IMR-90 (cell line): ENCODE measurements at regions not wholly inside any gene's neighbourhood (a gene's known extent, or its start where the extent isn't known, plus 50 kb on each side); places are given as distances from the start of the nearest gene placed in this dataset.

Experiments used
- ATAC-seq: fragments of 200-7000 bp; cut with Tn5 transposase; 2 replicates; pipeline ENCODE4 v1.9.1; 2020; ENCODE audit warnings: low read depth, mild to moderate bottlenecking, moderate library complexity
- BruUV-seq: library from RNA; stranded (reverse); fragments of 400-500 nt; replicated peaks from 2 replicates; lab custom pipeline; 2021; lab: Mats Ljungman, UMichigan
- CTCF ChIA-PET: fragments of 300-600 bp; formaldehyde crosslinking; extraction: SDS; loops from one replicate; lab custom pipeline; 2021; ENCODE audit warnings: antibody characterized with exemption; lab: Yijun Ruan, JAX
- POLR2A ChIA-PET: fragments of 300-600 bp; sonication (Branson Sonifier 250); formaldehyde crosslinking; loops from one replicate; lab custom pipeline; 2022; ENCODE audit warnings: antibody characterized with exemption; ENCODE audit not compliant: unreplicated experiment; lab: Charles Lee
- DNase-seq: peaks from one replicate; pipeline ENCODE4 v3.0.0; 2013
- H2AFZ ChIP-seq: replicated peaks from 2 replicates; pipeline ENCODE3; 2013; ENCODE audit warnings: low read length, mild to moderate bottlenecking; ENCODE audit not compliant: poor library complexity
- H2AK5ac ChIP-seq: 2 replicates; pipeline ENCODE4 v1.6.1; 2013; ENCODE audit warnings: low read depth, low read length, inconsistent platforms
- H2AK9ac ChIP-seq: replicated peaks from 2 replicates; pipeline ENCODE3; 2013; ENCODE audit warnings: mild to moderate bottlenecking, low read depth, low read length, moderate library complexity; ENCODE audit not compliant: poor library complexity
- H2BK120ac ChIP-seq: 2 replicates; pipeline ENCODE4 v1.6.1; 2013; ENCODE audit warnings: low read depth, low read length, inconsistent platforms
- H2BK15ac ChIP-seq: 3 replicates; pipeline ENCODE4 v1.6.1; 2013; ENCODE audit warnings: low read depth, low read length, inconsistent platforms
- H2BK20ac ChIP-seq: 2 replicates; pipeline ENCODE4 v1.6.1; 2013; ENCODE audit warnings: low read depth, mild to moderate bottlenecking, inconsistent platforms, low read length, moderate library complexity
- H2BK5ac ChIP-seq: 2 replicates; pipeline ENCODE4 v1.6.1; 2013; ENCODE audit warnings: mild to moderate bottlenecking, low read depth, low read length, inconsistent platforms; ENCODE audit not compliant: poor library complexity, severe bottlenecking
- H3K14ac ChIP-seq: replicated peaks from 2 replicates; pipeline ENCODE4 v1.6.1; 2013; ENCODE audit warnings: low read depth, low read length, inconsistent platforms
- H3K18ac ChIP-seq: 2 replicates; pipeline ENCODE4 v1.6.1; 2013; ENCODE audit warnings: low read depth, low read length, control low read depth
- H3K23ac ChIP-seq: 2 replicates; pipeline ENCODE4 v1.6.1; 2013; ENCODE audit warnings: low read depth, low read length, inconsistent platforms
- H3K27ac ChIP-seq: 2 replicates; pipeline ENCODE4 v1.5.1; 2013; ENCODE audit warnings: mild to moderate bottlenecking, control low read depth, low read length; ENCODE audit not compliant: insufficient read depth
- H3K27me3 ChIP-seq: 2 replicates; pipeline ENCODE4 v1.6.1; 2013; ENCODE audit warnings: low read length; ENCODE audit not compliant: control insufficient read depth, insufficient read depth
- H3K36me3 ChIP-seq: 2 replicates; pipeline ENCODE4 v1.6.1; 2013; ENCODE audit warnings: low read length, mixed read lengths; ENCODE audit not compliant: control insufficient read depth, insufficient read depth
- H3K4ac ChIP-seq: 2 replicates; pipeline ENCODE4 v1.6.1; 2013; ENCODE audit warnings: low read depth, low read length, inconsistent platforms
- H3K4me1 ChIP-seq: 2 replicates; pipeline ENCODE4 v1.6.1; 2013; ENCODE audit warnings: low read length, mixed read lengths; ENCODE audit not compliant: control insufficient read depth, insufficient read depth
- H3K4me2 ChIP-seq: 2 replicates; pipeline ENCODE4 v1.6.1; 2013; ENCODE audit warnings: low read depth, mild to moderate bottlenecking, control low read depth, low read length, moderate library complexity
- H3K4me3 ChIP-seq: 2 replicates; pipeline ENCODE4 v1.5.1; 2013; ENCODE audit warnings: low read depth, mild to moderate bottlenecking, control low read depth, low read length, moderate library complexity; ENCODE audit not compliant: insufficient read depth
- H3K56ac ChIP-seq: 2 replicates; pipeline ENCODE4 v1.6.1; 2013; ENCODE audit warnings: low read length, inconsistent platforms; ENCODE audit not compliant: insufficient read depth; ENCODE audit errors: extremely low read depth
- H3K79me1 ChIP-seq, 2 experiments: 2 replicates each; pipeline ENCODE4 v1.6.1; 2013; ENCODE audit warnings: low read length in 2 of 2, inconsistent platforms in 1 of 2, low read depth in 1 of 2
- H3K9ac ChIP-seq: 2 replicates; pipeline ENCODE4 v1.6.1; 2013; ENCODE audit warnings: low read depth, low read length, control low read depth
- H3K9me1 ChIP-seq: 2 replicates; pipeline ENCODE4 v1.6.1; 2013; ENCODE audit warnings: low read length, inconsistent platforms; ENCODE audit not compliant: insufficient read depth
- H3K9me3 ChIP-seq: 2 replicates; pipeline ENCODE4 v1.6.1; 2013; ENCODE audit warnings: low read length; ENCODE audit not compliant: control insufficient read depth, insufficient read depth
- H4K20me1 ChIP-seq: 2 replicates; pipeline ENCODE4 v1.6.1; 2013; ENCODE audit warnings: low read length, inconsistent platforms; ENCODE audit not compliant: insufficient read depth
- H4K5ac ChIP-seq: 2 replicates; pipeline ENCODE4 v1.6.1; 2013; ENCODE audit warnings: mild to moderate bottlenecking, low read depth, low read length, control low read depth
- H4K8ac ChIP-seq, 2 experiments: 2 replicates each; pipeline ENCODE4 v1.6.1; 2013; ENCODE audit warnings: low read depth in 2 of 2, low read length in 2 of 2, control low read depth in 1 of 2, inconsistent platforms in 1 of 2
- H4K91ac ChIP-seq: 2 replicates; pipeline ENCODE4 v1.6.1; 2013; ENCODE audit warnings: low read depth, low read length, inconsistent platforms; ENCODE audit not compliant: insufficient read depth
- CHD1 ChIP-seq: IDR thresholded peaks from 2 replicates; pipeline ENCODE4 v1.6.1; 2012; ENCODE audit warnings: low read depth, low read length, improper control_type of control experiment
- MAZ ChIP-seq: IDR thresholded peaks from 2 replicates; pipeline ENCODE4 v1.6.1; 2012; ENCODE audit warnings: low read depth, mild to moderate bottlenecking, low read length, improper control_type of control experiment, moderate library complexity, borderline replicate concordance
- WGBS, 2 experiments: methylation state at CpG; one replicate each; pipeline versions ENCODE4 v1.1.5 to v1.1.7; 2013; ENCODE audit warnings: missing lambda C conversion rate in 2 of 2; ENCODE audit not compliant: insufficient read length in 1 of 2; ENCODE audit errors: extremely low coverage in 2 of 2; 5-methylcytosine and 5-hydroxymethylcytosine counted together
- dilution Hi-C: fragments of 300-500 bp; cut with HindIII; formaldehyde crosslinking; loops from one replicate; pipeline ENCODE4 v1.14.3; 2018; ENCODE audit warnings: low sequenced_read_pairs; ENCODE audit not compliant: unreplicated experiment
- in situ Hi-C: fragments of 300-500 bp; cut with MboI; formaldehyde crosslinking; loops from 3 replicates; pipeline ENCODE4 v1.14.3; 2019; ENCODE audit warnings: low sequenced_read_pairs, inconsistent platforms, mixed read lengths
- intact Hi-C: fragments of 100-400 bp; cut with micrococcal nuclease; formaldehyde crosslinking; loops from 2 replicates; pipeline ENCODE4 v1.10.0; 2022
- TF ChIP-seq, protein P1 (sequence below): conservative IDR thresholded peaks from 2 replicates; pipeline ENCODE4 v1.5.1; 2012; ENCODE audit warnings: mild to moderate bottlenecking, low read depth, low read length, improper control_type of control experiment

DNA sequence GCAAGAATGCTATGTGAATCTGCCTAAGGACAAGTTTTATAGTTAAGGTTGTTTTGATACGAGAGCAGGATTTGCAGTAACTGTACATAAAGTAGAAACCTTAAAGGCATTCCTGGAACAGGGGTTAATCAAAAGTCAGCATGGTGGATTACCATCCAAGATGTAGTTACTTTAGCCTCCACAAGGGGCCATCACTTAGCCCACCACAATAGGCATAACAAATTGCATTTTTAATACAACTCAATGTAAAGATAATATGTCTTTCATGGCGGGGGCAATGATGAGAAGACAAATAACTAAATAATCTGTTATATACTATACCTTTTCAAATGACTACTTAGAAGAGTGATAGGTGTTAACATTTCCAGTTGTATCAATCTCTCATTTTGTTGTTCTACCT, 611.2 kb upstream of the ADGRL4 start:
- Histone ChIP-seq H3K79me1 (no peaks in the 10 kb centered on the region), H2AK5ac (no peak overlapping the region), H3K23ac (no peak overlapping the region), H3K9me1 (no peaks in the 10 kb centered on the region), H3K27ac (no peak overlapping the region), H3K56ac (no peak overlapping the region), H3K4me2 (no peak overlapping the region), H3K9ac (no peak overlapping the region), H4K20me1 (no peaks in the 10 kb centered on the region), H3K4me1 (no peaks in the 10 kb centered on the region), H3K36me3 (no peaks in the 10 kb centered on the region), H2AK9ac (no peak overlapping the region), H3K9me3 (no peaks in the 10 kb centered on the region), H3K4me3 (no peak overlapping the region), H2BK20ac (no peak overlapping the region), H2BK5ac (no peak overlapping the region), H3K18ac (no peak overlapping the region), H2BK15ac (no peak overlapping the region), H4K8ac (no peak overlapping the region), H3K4ac (no peak overlapping the region), H3K27me3 (no peaks in the 10 kb centered on the region), H3K14ac (no peak overlapping the region), H2BK120ac (no peak overlapping the region), H2AFZ (no peak overlapping the region), H4K91ac (no peak overlapping the region), H4K5ac (no peak overlapping the region)
- CTCF ChIA-PET, result no interaction called here
- in situ Hi-C loops (no loop called here), dilution Hi-C loops (no loop called here), intact Hi-C loops (no loop called here)
- BruUV-seq, result no TSS peak
- no peak for TF ChIP-seq CHD1
- TF ChIP-seq MAZ, result no peak
- TF ChIP-seq, protein P1, sequence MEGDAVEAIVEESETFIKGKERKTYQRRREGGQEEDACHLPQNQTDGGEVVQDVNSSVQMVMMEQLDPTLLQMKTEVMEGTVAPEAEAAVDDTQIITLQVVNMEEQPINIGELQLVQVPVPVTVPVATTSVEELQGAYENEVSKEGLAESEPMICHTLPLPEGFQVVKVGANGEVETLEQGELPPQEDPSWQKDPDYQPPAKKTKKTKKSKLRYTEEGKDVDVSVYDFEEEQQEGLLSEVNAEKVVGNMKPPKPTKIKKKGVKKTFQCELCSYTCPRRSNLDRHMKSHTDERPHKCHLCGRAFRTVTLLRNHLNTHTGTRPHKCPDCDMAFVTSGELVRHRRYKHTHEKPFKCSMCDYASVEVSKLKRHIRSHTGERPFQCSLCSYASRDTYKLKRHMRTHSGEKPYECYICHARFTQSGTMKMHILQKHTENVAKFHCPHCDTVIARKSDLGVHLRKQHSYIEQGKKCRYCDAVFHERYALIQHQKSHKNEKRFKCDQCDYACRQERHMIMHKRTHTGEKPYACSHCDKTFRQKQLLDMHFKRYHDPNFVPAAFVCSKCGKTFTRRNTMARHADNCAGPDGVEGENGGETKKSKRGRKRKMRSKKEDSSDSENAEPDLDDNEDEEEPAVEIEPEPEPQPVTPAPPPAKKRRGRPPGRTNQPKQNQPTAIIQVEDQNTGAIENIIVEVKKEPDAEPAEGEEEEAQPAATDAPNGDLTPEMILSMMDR, result 0 out of 2 replicates have a peak, but pooled peaks have one; percentile 2
- DNase-seq, result no peak
- POLR2A ChIA-PET, result no interaction called here
- WGBS, 2 experiments, result no CpG with 5 or more reads among the region's 2 CpGs
- ATAC-seq, result no peak
